ENCODE measurements at regions not wholly inside any gene's neighbourhood (a gene's known extent, or its start where the extent isn't known, plus 50 kb on each side); places are given as distances from the start of the nearest gene placed in this dataset.

DNA sequence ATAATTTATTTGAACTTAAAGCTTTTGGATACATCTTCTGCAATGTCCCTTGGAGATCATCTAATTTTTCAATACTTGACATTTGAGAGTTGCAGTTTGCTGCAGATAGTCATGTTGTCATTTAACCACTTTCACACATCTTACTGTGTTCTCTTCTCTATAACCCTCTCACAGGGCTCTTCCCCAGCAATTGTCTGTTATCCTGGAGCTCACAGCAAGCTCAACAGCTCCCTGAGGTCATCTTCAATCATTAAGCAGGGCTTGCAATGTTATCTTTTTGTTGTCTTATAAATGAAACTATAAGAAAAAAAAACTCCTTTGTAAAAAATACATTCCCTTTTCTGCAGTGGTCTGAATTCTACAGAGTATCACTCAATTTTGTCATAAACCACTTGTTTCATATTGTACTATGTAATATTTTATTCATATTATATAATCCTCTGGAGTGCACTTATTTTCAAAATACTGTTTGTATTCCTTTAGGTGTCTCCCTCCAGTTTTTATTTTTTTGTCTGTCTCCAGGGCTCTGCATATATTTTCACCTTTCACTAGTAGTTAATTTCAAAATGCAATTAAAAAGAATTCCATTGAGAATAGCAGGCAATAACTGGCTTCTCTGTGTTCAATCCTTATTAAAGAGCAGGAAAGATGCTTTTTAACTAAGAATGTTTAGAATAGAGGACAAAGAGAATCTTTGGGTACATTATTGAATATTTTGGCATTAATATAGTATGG, 106.3 kb upstream of the ARSJ start:
- Histone ChIP-seq H3K4me2 (ENCODE audit: insufficient read depth in 1 of 2, low read depth in 2 of 2, low read length in 2 of 2) (no peak overlapping the region), H2AFZ (ENCODE audit: low read length) (no peak overlapping the region), H3K56ac (replicated peaks; ENCODE audit: insufficient read length, low read depth, low read length) (no peak overlapping the region), H4K91ac (replicated peaks; ENCODE audit: insufficient read length, low read length) (no peak overlapping the region), H2BK5ac (ENCODE audit: low read depth, low read length) (no peak overlapping the region), H3K23ac (ENCODE audit: insufficient read length) (no peak overlapping the region), H3K79me1 (ENCODE audit: low read depth, low read length) (no peaks in the 10 kb centered on the region), H3K9me3 (ENCODE audit: insufficient read depth in 2 of 2, low read depth in 1 of 2, low read length in 1 of 2) (peaks cover 3 to 6% of the 10 kb centered on the region in 2 experiments; a peak in 2 of 4 replicates), H3K4ac (replicated peaks; ENCODE audit: insufficient read length, low read depth, low read length) (no peak overlapping the region), H2BK20ac (ENCODE audit: low read length) (no peak overlapping the region), H3K14ac (ENCODE audit: insufficient read length) (no peak overlapping the region), H3K23me2 (ENCODE audit: low read depth, low read length) (no peaks in the 10 kb centered on the region), H3K27ac (ENCODE audit: low read depth, low read length) (no peak overlapping the region), H2AK5ac (ENCODE audit: low read depth, low read length) (no peak overlapping the region), H3K18ac (ENCODE audit: extremely low read depth, low read length) (no peak overlapping the region), H3K4me1 (replicated peaks in 1 of 4; ENCODE audit: control insufficient read depth in 3 of 4, insufficient read depth in 4 of 4, low read length in 3 of 4) (peaks cover 0 to 13% (median 3%) of the 10 kb centered on the region in 4 experiments; a peak in 4 of 7 replicates), H3K27me3 (replicated peaks in 1 of 4; ENCODE audit: control insufficient read depth in 3 of 4, extremely low read depth in 1 of 4, insufficient read depth in 3 of 4, low read length in 3 of 4) (no peaks in the 10 kb centered on the region), H2BK12ac (ENCODE audit: low read depth, low read length) (no peak overlapping the region), H3K79me2 (ENCODE audit: control insufficient read depth in 1 of 2, insufficient read depth in 2 of 2, low read length in 2 of 2) (no peaks in the 10 kb centered on the region), H4K8ac (ENCODE audit: extremely low read depth, insufficient read depth, low read length) (no peak overlapping the region), H4K5ac (ENCODE audit: insufficient read length, low read depth, low read length) (no peak overlapping the region), H2BK15ac (ENCODE audit: low read length) (no peak overlapping the region), H3K9ac (replicated peaks in 1 of 4; ENCODE audit: extremely low read depth in 1 of 4, low read depth in 3 of 4, low read length in 3 of 4) (no peak overlapping the region), H4K20me1 (replicated peaks in 1 of 2; ENCODE audit: control insufficient read depth in 1 of 2, insufficient read depth in 2 of 2, low read length in 2 of 2) (no peaks in the 10 kb centered on the region), H3K4me3 (ENCODE audit: extremely low read depth in 1 of 4, insufficient read depth in 2 of 4, low read depth in 3 of 4, low read length in 4 of 4) (no peak overlapping the region), H3K36me3 (ENCODE audit: control insufficient read depth in 2 of 4, insufficient read depth in 4 of 4, low read length in 3 of 4) (no peaks in the 10 kb centered on the region), H2BK120ac (replicated peaks; ENCODE audit: low read depth, low read length) (no peak overlapping the region)
- FAIRE-seq (no peak), DNase-seq (ENCODE audit: low read depth in 1 of 2, low spot score in 2 of 2) (no peak)
- CTCF ChIA-PET (ENCODE audit: partially characterized antibody), result interaction anchor here (0.6 to 0.8 kb wide), 2 partner anchors 14 to 168 kb away, joined by 3 to 4 read pairs; no protein-coding TSS in a partner anchor
- POLR2A ChIA-PET (ENCODE audit: partially characterized antibody), result no interaction called here
- no peak for TF ChIP-seq KDM1A (IDR thresholded peaks at IDR 0.05; ENCODE audit: borderline replicate concordance, low read length)
- TF ChIP-seq MAFK (IDR thresholded peaks at IDR 0.05; ENCODE audit: low read depth, low read length), result no peak
- TF ChIP-seq SRF (IDR thresholded peaks at IDR 0.05; ENCODE audit: low read depth, low read length), result no peak
- TF ChIP-seq, protein P1, sequence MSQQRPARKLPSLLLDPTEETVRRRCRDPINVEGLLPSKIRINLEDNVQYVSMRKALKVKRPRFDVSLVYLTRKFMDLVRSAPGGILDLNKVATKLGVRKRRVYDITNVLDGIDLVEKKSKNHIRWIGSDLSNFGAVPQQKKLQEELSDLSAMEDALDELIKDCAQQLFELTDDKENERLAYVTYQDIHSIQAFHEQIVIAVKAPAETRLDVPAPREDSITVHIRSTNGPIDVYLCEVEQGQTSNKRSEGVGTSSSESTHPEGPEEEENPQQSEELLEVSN (IDR thresholded peaks at IDR 0.05), result no peak
- TF ChIP-seq EP300 (IDR thresholded peaks at IDR 0.05; ENCODE audit: borderline replicate concordance in 1 of 2, low read depth in 2 of 2, low read length in 2 of 2), result no peak
- no peak for TF ChIP-seq GABPA (IDR thresholded peaks at IDR 0.05; ENCODE audit: borderline replicate concordance, insufficient read depth, low read length)
- TF ChIP-seq JUND (IDR thresholded peaks at IDR 0.05; ENCODE audit: low read length), result no peak
- TF ChIP-seq HDAC2 (IDR thresholded peaks at IDR 0.05; ENCODE audit: borderline replicate concordance in 1 of 2, low read depth in 2 of 2, low read length in 2 of 2), result no peak
- TF ChIP-seq PHF8 (conservative IDR thresholded peaks at IDR 0.05; ENCODE audit: low read depth, low read length), result no peak
- no peak for TF ChIP-seq SIRT6 (IDR thresholded peaks at IDR 0.05; ENCODE audit: low read length)
- TF ChIP-seq TAF1 (IDR thresholded peaks at IDR 0.05; ENCODE audit: low read depth, low read length), result no peak
- no peak for TF ChIP-seq CREB1 (IDR thresholded peaks at IDR 0.05)
- TF ChIP-seq SIN3A (conservative IDR thresholded peaks at IDR 0.05 in 1 of 2, IDR thresholded peaks at IDR 0.05 in 1 of 2; ENCODE audit: low read depth in 1 of 2, low read length in 2 of 2), result no peak

Measured in H1 (cell line).